ENCODE measurements at regions not wholly inside any gene's neighbourhood (a gene's known extent, or its start where the extent isn't known, plus 50 kb on each side); places are given as distances from the start of the nearest gene placed in this dataset.
A peak's percentile ranks its signal among the peaks of the same experiment; 100 is the strongest.

- TF ChIP-seq STAT5A (IDR thresholded peaks at IDR 0.05; ENCODE audit: borderline replicate concordance, low read length) (0 out of 2 replicates have a peak, but pooled peaks have one; percentile 23), IRF1 (CRISPR knock-in tag; IDR thresholded peaks at IDR 0.05; ENCODE audit: borderline replicate concordance) (no peak), PRDM10 (IDR thresholded peaks at IDR 0.05; ENCODE audit: partially characterized antibody) (no peak), ZBTB9 (CRISPR knock-in tag; IDR thresholded peaks at IDR 0.05) (no peak), ARHGAP35 (IDR thresholded peaks at IDR 0.05; ENCODE audit: partially characterized antibody) (peak; percentile 73), DACH1 (IDR thresholded peaks at IDR 0.05; ENCODE audit: partially characterized antibody) (no peak), ZNF668 (CRISPR knock-in tag; IDR thresholded peaks at IDR 0.05) (no peak), CTBP1 (IDR thresholded peaks at IDR 0.05; ENCODE audit: borderline replicate concordance) (no peak), SLC30A9 (CRISPR knock-in tag; IDR thresholded peaks at IDR 0.05) (no peak), ADNP (tag; IDR thresholded peaks at IDR 0.05) (no peak), PHF21A (IDR thresholded peaks at IDR 0.05; ENCODE audit: borderline replicate concordance, low read depth) (no peak), ATF2 (CRISPR knock-in tag; IDR thresholded peaks at IDR 0.05) (no peak), ZNF140 (CRISPR knock-in tag; IDR thresholded peaks at IDR 0.05) (no peak), ATF3 (IDR thresholded peaks at IDR 0.05) (peak; percentile 34), ATF3 (CRISPR knock-in tag; conservative IDR thresholded peaks at IDR 0.05) (no peak), ZZZ3 (IDR thresholded peaks at IDR 0.05) (no peak), PATZ1 (CRISPR knock-in tag; IDR thresholded peaks at IDR 0.05; ENCODE audit: borderline replicate concordance) (no peak)
Measured at GRCh38 chr6:157757430-157758403, 65.3 kb upstream of the SNX9 start (continued).

All from K562 (cell line).